ENCODE measurements at regions not wholly inside any gene's neighbourhood (a gene's known extent, or its start where the extent isn't known, plus 50 kb on each side); places are given as distances from the start of the nearest gene placed in this dataset.

DNA sequence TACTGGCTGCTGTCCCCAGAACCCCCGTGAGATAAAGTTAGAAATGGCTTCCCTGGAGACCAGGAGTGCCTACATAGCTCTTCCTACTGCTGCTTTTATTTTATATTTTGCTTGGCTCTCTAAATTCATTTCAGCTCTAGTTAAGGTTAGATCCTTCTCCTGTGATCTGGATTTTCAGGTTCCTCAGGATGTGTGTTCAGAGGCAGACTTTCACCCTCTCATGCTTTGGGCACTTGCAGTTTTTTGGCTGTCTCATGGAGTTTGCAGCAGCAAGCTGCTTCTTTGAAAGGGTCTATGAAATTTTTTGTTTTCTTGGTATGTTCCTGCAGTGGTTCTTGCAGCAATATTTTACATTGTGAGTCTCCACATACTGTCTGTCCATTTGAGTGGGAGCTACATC is 93.3 kb downstream of the ATP23 start:
- no peak for TF ChIP-seq CTCF (IDR thresholded peaks at IDR 0.05; ENCODE audit: low read depth, low read length)
- no peak for DNase-seq
- Histone ChIP-seq H3K4me1 (no peaks in the 10 kb centered on the region), H3K27me3 (0 out of 2 replicates have a peak, but pooled peaks cover 2% of the 10 kb centered on the region), H3K9me3 (no peaks in the 10 kb centered on the region), H3K4me3 (ENCODE audit: low read depth, low read length) (no peak overlapping the region), H3K36me3 (no peaks in the 10 kb centered on the region)

- no peak for TF ChIP-seq CTCF (IDR thresholded peaks at IDR 0.05; ENCODE audit: low read depth, low read length)
- Histone ChIP-seq H3K36me3 (no peaks in the 10 kb centered on the region), H3K4me3 (ENCODE audit: low read depth, low read length) (no peak overlapping the region), H3K9me3 (no peaks in the 10 kb centered on the region), H3K27me3 (no peaks in the 10 kb centered on the region), H3K4me1 (no peaks in the 10 kb centered on the region)
- no peak for DNase-seq
Observed at GRCh38 chr12:58041441-58041840, 100.1 kb downstream of the ATP23 start.

GRCh38 chr12:58044966-58045365 is 103.6 kb downstream of the ATP23 start:
- Histone ChIP-seq H3K36me3 (no peaks in the 10 kb centered on the region), H3K27me3 (no peaks in the 10 kb centered on the region), H3K9me3 (no peaks in the 10 kb centered on the region), H3K4me3 (ENCODE audit: low read depth, low read length) (no peak overlapping the region), H3K4me1 (no peaks in the 10 kb centered on the region)
- no peak for TF ChIP-seq CTCF (IDR thresholded peaks at IDR 0.05; ENCODE audit: low read depth, low read length)
- no peak for DNase-seq

DNA sequence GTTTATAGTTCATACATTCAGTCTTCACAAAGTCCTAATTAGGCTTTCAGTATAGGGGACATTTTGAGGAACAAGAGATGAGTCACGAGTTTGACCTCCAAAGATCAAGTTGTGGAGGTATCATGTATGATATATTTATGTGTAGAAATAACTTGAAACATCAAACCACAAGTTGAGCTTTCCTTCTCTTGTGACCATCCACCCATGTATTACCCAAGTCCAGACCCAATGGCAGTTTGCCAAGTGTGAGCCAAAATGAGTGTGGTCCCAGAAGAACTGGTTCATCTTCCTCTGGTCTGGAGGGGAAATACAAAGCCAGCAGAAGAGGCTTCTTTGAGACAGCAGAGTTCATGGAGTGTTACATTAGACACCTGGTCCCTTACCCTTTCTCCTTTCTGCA is 104.9 kb downstream of the ATP23 start:
- Histone ChIP-seq H3K4me3 (ENCODE audit: low read depth, low read length) (no peak overlapping the region), H3K27me3 (no peaks in the 10 kb centered on the region)
- DNase-seq, result no peak

GRCh38 chr12:58051378-58051777 is 110.0 kb downstream of the ATP23 start:
- Histone ChIP-seq H3K27me3 (no peaks in the 10 kb centered on the region), H3K4me1 (no peaks in the 10 kb centered on the region), H3K9me3 (no peaks in the 10 kb centered on the region), H3K4me3 (ENCODE audit: low read depth, low read length) (no peak overlapping the region), H3K36me3 (no peaks in the 10 kb centered on the region)
- no peak for DNase-seq
- no peak for TF ChIP-seq CTCF (IDR thresholded peaks at IDR 0.05; ENCODE audit: low read depth, low read length)

More for the DNA sequence above, 104.9 kb downstream of the ATP23 start:
- Histone ChIP-seq H3K4me1 (no peaks in the 10 kb centered on the region), H3K9me3 (no peaks in the 10 kb centered on the region), H3K36me3 (no peaks in the 10 kb centered on the region)
- no peak for TF ChIP-seq CTCF (IDR thresholded peaks at IDR 0.05; ENCODE audit: low read depth, low read length)

DNA sequence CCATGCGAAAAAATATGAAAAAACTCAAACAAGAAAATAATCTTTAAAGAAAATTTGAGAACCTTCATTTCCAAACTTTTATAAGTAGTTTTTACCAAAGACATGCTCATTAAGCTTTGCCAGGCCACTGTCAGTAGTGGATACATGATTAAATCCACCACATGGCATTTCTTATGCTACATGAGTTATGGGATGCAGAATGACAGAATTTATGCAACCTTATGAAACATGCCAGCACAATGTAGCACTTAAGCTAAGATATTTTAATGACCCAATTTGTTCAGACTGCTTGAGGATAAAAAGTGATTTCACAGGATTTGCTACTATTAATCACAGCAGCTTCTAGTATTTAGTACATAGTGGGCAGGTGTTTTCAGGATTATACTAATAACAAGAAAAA is 123.3 kb downstream of the ATP23 start:
- Histone ChIP-seq H3K4me1 (no peaks in the 10 kb centered on the region), H3K9me3 (no peaks in the 10 kb centered on the region), H3K4me3 (ENCODE audit: low read depth, low read length) (no peak overlapping the region), H3K27me3 (no peaks in the 10 kb centered on the region), H3K36me3 (no peaks in the 10 kb centered on the region)
- no peak for TF ChIP-seq CTCF (IDR thresholded peaks at IDR 0.05; ENCODE audit: low read depth, low read length)
- no peak for DNase-seq

All from BE2C (cell line).